Neuronal stem cell (in vitro differentiated cells): ENCODE measurements at regions not wholly inside any gene's neighbourhood (a gene's known extent, or its start where the extent isn't known, plus 50 kb on each side); places are given as distances from the start of the nearest gene placed in this dataset.

Source experiments
- DNase-seq: peaks from one replicate; pipeline ENCODE4 v3.0.0-alpha.2; 2013; ENCODE audit warnings: low spot score
- H2AFZ ChIP-seq: one replicate; pipeline ENCODE4 v1.6.1; 2013; ENCODE audit warnings: mild to moderate bottlenecking, low read length, inconsistent platforms
- H2AK5ac ChIP-seq: 2 replicates; pipeline ENCODE4 v1.6.1; 2013; ENCODE audit warnings: low read depth, mild to moderate bottlenecking, inconsistent platforms, low read length, moderate library complexity, mixed read lengths
- H2BK120ac ChIP-seq: 2 replicates; pipeline ENCODE4 v1.6.1; 2013; ENCODE audit warnings: low read depth, mild to moderate bottlenecking, inconsistent platforms, low read length, moderate library complexity, mixed read lengths
- H2BK12ac ChIP-seq: one replicate; pipeline ENCODE4 v1.6.1; 2013; ENCODE audit warnings: low read length, inconsistent platforms
- H2BK15ac ChIP-seq: 2 replicates; pipeline ENCODE4 v1.6.1; 2013; ENCODE audit warnings: mild to moderate bottlenecking, low read length, inconsistent platforms, mixed read lengths
- H2BK5ac ChIP-seq: one replicate; pipeline ENCODE4 v1.6.1; 2013; ENCODE audit warnings: inconsistent platforms, mild to moderate bottlenecking, low read length, moderate library complexity
- H3K14ac ChIP-seq: one replicate; pipeline ENCODE4 v1.6.1; 2013; ENCODE audit warnings: low read length, inconsistent platforms
- H3K18ac ChIP-seq: 2 replicates; pipeline ENCODE4 v1.6.1; 2013; ENCODE audit warnings: low read length, inconsistent platforms
- H3K23ac ChIP-seq: 2 replicates; pipeline ENCODE4 v1.6.1; 2013; ENCODE audit warnings: low read depth, mild to moderate bottlenecking, mixed read lengths, low read length, inconsistent platforms; ENCODE audit not compliant: poor library complexity
- H3K27ac ChIP-seq: replicated peaks from 3 replicates; pipeline ENCODE4 v1.5.1; 2013; ENCODE audit warnings: low read length, inconsistent platforms
- H3K27me3 ChIP-seq, 3 experiments: 2 replicates each; pipeline ENCODE4 v1.6.1; 2013; ENCODE audit warnings: low read length in 3 of 3, mild to moderate bottlenecking in 2 of 3, inconsistent platforms in 1 of 3, low read depth in 1 of 3, mixed read lengths in 1 of 3, moderate library complexity in 1 of 3; ENCODE audit not compliant: control insufficient read depth in 3 of 3, insufficient read depth in 3 of 3
- H3K36me3 ChIP-seq, 2 donors: replicated peaks in 1 of 2; 2 replicates each; pipeline ENCODE4 v1.6.1; 2013; ENCODE audit warnings: low read length in 2 of 2; ENCODE audit not compliant: control insufficient read depth in 2 of 2, insufficient read depth in 2 of 2
- H3K4ac ChIP-seq: 2 replicates; pipeline ENCODE4 v1.6.1; 2013; ENCODE audit warnings: inconsistent platforms, mild to moderate bottlenecking, low read length, moderate library complexity
- H3K4me1 ChIP-seq, 2 donors: 1 replicate in 1 of 2; 2 replicates in 1 of 2; pipeline ENCODE4 v1.6.1; 2013; ENCODE audit warnings: low read length in 2 of 2, low read depth in 1 of 2; ENCODE audit not compliant: control insufficient read depth in 2 of 2, insufficient read depth in 1 of 2
- H3K4me2 ChIP-seq: one replicate; pipeline ENCODE4 v1.6.1; 2013; ENCODE audit warnings: mild to moderate bottlenecking, low read length, inconsistent platforms; ENCODE audit not compliant: insufficient read depth, poor library complexity, severe bottlenecking
- H3K4me3 ChIP-seq, 2 donors: 2 replicates each; pipeline ENCODE4 v1.5.1; 2013; ENCODE audit warnings: low read length in 2 of 2, mild to moderate bottlenecking in 2 of 2, inconsistent platforms in 1 of 2, moderate library complexity in 1 of 2
- H3K79me1 ChIP-seq: one replicate; pipeline ENCODE4 v1.6.1; 2013; ENCODE audit warnings: low read depth, mild to moderate bottlenecking, inconsistent platforms, low read length, moderate library complexity
- H3K9ac ChIP-seq: one replicate; pipeline ENCODE4 v1.6.1; 2013; ENCODE audit warnings: mild to moderate bottlenecking, low read depth, low read length, inconsistent platforms; ENCODE audit not compliant: poor library complexity
- H3K9me3 ChIP-seq, 2 donors: replicated peaks in 1 of 2; 2 replicates each; pipeline versions ENCODE3 to v1.6.1; 2013; ENCODE audit warnings: low read length in 2 of 2, mild to moderate bottlenecking in 2 of 2, inconsistent platforms in 1 of 2, low read depth in 1 of 2, mixed read lengths in 1 of 2, moderate library complexity in 1 of 2; ENCODE audit not compliant: control insufficient read depth in 2 of 2, insufficient read depth in 1 of 2
- H4K8ac ChIP-seq: one replicate; pipeline ENCODE4 v1.6.1; 2013; ENCODE audit warnings: low read depth, mild to moderate bottlenecking, inconsistent platforms, low read length, moderate library complexity
- H4K91ac ChIP-seq: one replicate; pipeline ENCODE4 v1.6.1; 2013; ENCODE audit warnings: low read length, low read depth, mild to moderate bottlenecking, inconsistent platforms; ENCODE audit not compliant: poor library complexity
- WGBS, 2 donors: extraction: QIAGEN DNeasy Blood & Tissue Kit; methylation state at CpG; one replicate each; pipeline ENCODE4 v1.1.7; 2013; ENCODE audit warnings: missing lambda C conversion rate in 2 of 2, mixed read lengths in 1 of 2; ENCODE audit not compliant: insufficient read length in 2 of 2, insufficient replicate concordance in 1 of 2; ENCODE audit errors: extremely low coverage in 2 of 2; 5-methylcytosine and 5-hydroxymethylcytosine counted together

- no peaks in the 10 kb centered on the region for H3K27me3 ChIP-seq
- peak overlapping the region; percentile 27 for H2BK12ac ChIP-seq
- no peak overlapping the region for H3K4me2 ChIP-seq
- H2AK5ac ChIP-seq: no peak overlapping the region
- peak overlapping the region; percentile 65 for H3K9ac ChIP-seq
- peak overlapping the region; percentile 94 for H4K8ac ChIP-seq
- H3K4ac ChIP-seq: peak overlapping the region; percentile 70
- no peak overlapping the region for H2BK120ac ChIP-seq
- no CpG with 5 or more reads among the region's 42 CpGs for WGBS, 2 donors
- peaks cover 0 to 16% of the 10 kb centered on the region in 2 donors for H3K4me1 ChIP-seq
- H2BK15ac ChIP-seq: no peak overlapping the region
- H3K18ac ChIP-seq: peak overlapping the region; percentile 68
- H3K27ac ChIP-seq: no peak overlapping the region
- peaks cover 17 to 57% of the 10 kb centered on the region in 2 donors for H3K36me3 ChIP-seq
- H2AFZ ChIP-seq: no peak overlapping the region
- no peak for DNase-seq
- peaks cover 10% of the 10 kb centered on the region for H3K79me1 ChIP-seq
- H3K9me3 ChIP-seq: peaks cover 0 to 5% of the 10 kb centered on the region in 2 donors
- H4K91ac ChIP-seq: peak overlapping the region; percentile 83
- peak overlapping the region; percentile 45 for H2BK5ac ChIP-seq
- H3K4me3 ChIP-seq: peak overlapping the region in 1 of 2 donors; percentile 11
- H3K23ac ChIP-seq: peak overlapping the region; percentile 76
- H3K14ac ChIP-seq: peak overlapping the region; percentile 95
Observed at GRCh38 chr12:124478985-124479645, 88.3 kb downstream of the NCOR2 start.

GRCh38 chr12:124478416-124478815 is 89.0 kb downstream of the NCOR2 start:
- Histone ChIP-seq H2BK15ac (no peak overlapping the region), H3K9ac (no peak overlapping the region), H3K79me1 (peaks cover 10% of the 10 kb centered on the region), H2AFZ (no peak overlapping the region), H3K4me1 (peaks cover 0 to 16% of the 10 kb centered on the region in 2 donors), H3K23ac (no peak overlapping the region), H2BK12ac (no peak overlapping the region), H3K18ac (no peak overlapping the region), H3K4ac (no peak overlapping the region), H2AK5ac (no peak overlapping the region), H3K27ac (no peak overlapping the region), H3K4me2 (no peak overlapping the region), H3K27me3 (no peaks in the 10 kb centered on the region), H2BK120ac (no peak overlapping the region), H4K91ac (no peak overlapping the region), H3K9me3 (peaks cover 5 to 10% of the 10 kb centered on the region in 2 donors), H3K36me3 (peaks cover 17 to 60% of the 10 kb centered on the region in 2 donors), H2BK5ac (no peak overlapping the region), H4K8ac (no peak overlapping the region), H3K14ac (no peak overlapping the region), H3K4me3 (no peak overlapping the region)
- DNase-seq: no peak
- WGBS, 2 donors: no CpG with 5 or more reads among the region's 9 CpGs

GRCh38 chr12:124477107-124477915 is 90.1 kb downstream of the NCOR2 start:
- H2BK120ac ChIP-seq: no peak overlapping the region
- no CpG with 5 or more reads among the region's 15 CpGs for WGBS, 2 donors
- no peak overlapping the region for H3K18ac ChIP-seq
- no peak overlapping the region for H3K27ac ChIP-seq
- no peak overlapping the region for H3K4ac ChIP-seq
- no peak overlapping the region for H3K14ac ChIP-seq
- H3K23ac ChIP-seq: no peak overlapping the region
- no peak overlapping the region for H2BK12ac ChIP-seq
- H4K91ac ChIP-seq: no peak overlapping the region
- no peak overlapping the region for H2BK5ac ChIP-seq
- no peak for DNase-seq
- no peak overlapping the region for H2AFZ ChIP-seq
- no peak overlapping the region for H2BK15ac ChIP-seq
- H3K36me3 ChIP-seq: peaks cover 25 to 65% of the 10 kb centered on the region in 2 donors
- no peak overlapping the region for H3K4me2 ChIP-seq
- H3K79me1 ChIP-seq: peaks cover 11% of the 10 kb centered on the region
- H3K4me3 ChIP-seq: no peak overlapping the region
- H3K27me3 ChIP-seq: no peaks in the 10 kb centered on the region
- no peak overlapping the region for H3K9ac ChIP-seq
- no peak overlapping the region for H2AK5ac ChIP-seq
- no peak overlapping the region for H4K8ac ChIP-seq
- peaks cover 17% of the 10 kb centered on the region in 2 donors for H3K9me3 ChIP-seq
- peaks cover 0 to 16% of the 10 kb centered on the region in 2 donors for H3K4me1 ChIP-seq

- no peak overlapping the region for H2AK5ac ChIP-seq
- H3K36me3 ChIP-seq: peaks cover 31 to 68% of the 10 kb centered on the region in 2 donors
- peaks cover 18 to 29% of the 10 kb centered on the region in 2 donors for H3K9me3 ChIP-seq
- no peak overlapping the region for H4K91ac ChIP-seq
- H2BK12ac ChIP-seq: no peak overlapping the region
- H2BK120ac ChIP-seq: no peak overlapping the region
- H3K4ac ChIP-seq: no peak overlapping the region
- no CpG with 5 or more reads among the region's 10 CpGs for WGBS, 2 donors
- H3K9ac ChIP-seq: peak overlapping the region; percentile 22
- H3K4me1 ChIP-seq: peaks cover 0 to 16% of the 10 kb centered on the region in 2 donors
- H3K79me1 ChIP-seq: peaks cover 9% of the 10 kb centered on the region
- H2BK15ac ChIP-seq: no peak overlapping the region
- H3K27me3 ChIP-seq: no peaks in the 10 kb centered on the region
- H3K4me3 ChIP-seq: no peak overlapping the region
- H3K18ac ChIP-seq: peak overlapping the region; percentile 33
- no peak overlapping the region for H2BK5ac ChIP-seq
- no peak overlapping the region for H4K8ac ChIP-seq
- H3K27ac ChIP-seq: no peak overlapping the region
- no peak overlapping the region for H3K4me2 ChIP-seq
- no peak overlapping the region for H2AFZ ChIP-seq
- H3K23ac ChIP-seq: peak overlapping the region; percentile 65
- no peak overlapping the region for H3K14ac ChIP-seq
- DNase-seq: no peak
Observed at GRCh38 chr12:124476011-124476400, 91.4 kb downstream of the NCOR2 start.
